ENCODE measurements at regions not wholly inside any gene's neighbourhood (a gene's known extent, or its start where the extent isn't known, plus 50 kb on each side); places are given as distances from the start of the nearest gene placed in this dataset.

DNA sequence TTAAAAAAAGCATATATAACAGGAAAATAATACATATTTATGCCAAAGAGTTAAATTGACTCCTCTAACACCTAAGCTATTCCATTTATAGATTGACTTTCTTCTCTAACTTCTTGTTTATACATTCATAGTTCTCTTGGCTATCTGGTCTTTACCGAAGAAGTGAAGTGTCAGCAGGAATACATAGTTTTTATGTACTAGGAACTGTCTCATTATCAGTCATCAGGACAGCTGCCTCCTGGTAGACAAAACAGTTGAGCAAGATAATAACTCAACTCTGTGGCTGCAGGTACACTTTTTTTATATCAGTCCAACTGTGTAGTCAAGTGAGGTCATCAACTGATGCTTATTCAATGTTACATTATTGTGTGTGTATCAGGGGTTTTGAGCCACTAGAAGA, 1436.0 kb upstream of the NUDT12 start:
- no peak for DNase-seq (ENCODE audit: low spot score)

GRCh38 chr5:104998169-104998568, 1435.6 kb upstream of the NUDT12 start:
- DNase-seq (ENCODE audit: low spot score), result no peak

DNA sequence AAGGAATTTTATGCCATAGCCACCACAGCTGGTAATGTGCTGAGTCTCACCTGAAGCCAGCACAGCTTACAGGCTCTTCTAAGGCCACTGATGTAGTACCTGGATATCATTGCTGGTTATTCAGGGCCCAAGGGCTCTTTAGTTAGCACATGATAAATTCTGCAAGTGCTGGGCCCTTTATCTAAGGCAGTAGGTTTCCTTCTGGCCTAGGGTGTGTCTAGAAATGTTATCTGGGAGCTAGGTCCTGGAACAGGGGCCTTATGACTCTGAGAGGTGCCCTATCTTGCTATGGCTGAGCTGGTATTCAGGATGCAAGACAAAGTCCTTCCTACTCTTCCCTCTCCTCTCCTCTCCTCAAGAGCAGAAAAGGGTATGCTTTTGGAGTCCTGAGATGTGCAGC, 1424.5 kb upstream of the NUDT12 start:
- no peak for DNase-seq (ENCODE audit: low spot score)

DNA sequence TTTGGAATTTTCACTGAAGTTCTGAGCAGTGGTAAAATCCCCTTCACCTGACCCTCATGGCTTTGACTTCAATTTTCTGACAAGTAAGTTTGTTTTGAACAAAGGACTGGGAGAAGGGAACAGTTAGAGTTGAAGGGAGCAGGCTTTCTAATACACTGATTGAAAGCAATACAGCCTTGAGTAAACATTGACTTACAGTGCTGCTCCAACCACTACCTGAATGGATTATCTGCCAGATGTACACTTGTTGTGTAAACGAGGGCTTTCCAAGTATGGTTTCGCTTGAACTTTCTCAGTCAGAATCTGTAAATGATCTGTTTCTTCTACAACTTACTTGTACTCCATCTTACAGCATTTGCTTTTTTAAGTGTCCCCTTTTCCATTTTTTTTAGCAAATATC, 1414.9 kb upstream of the NUDT12 start:
- DNase-seq (ENCODE audit: low spot score), result no peak

GRCh38 chr5:104967806-104968410, 1405.3 kb upstream of the NUDT12 start:
- DNase-seq (ENCODE audit: low spot score), result no peak

GRCh38 chr5:104965006-104965405, 1402.4 kb upstream of the NUDT12 start:
- DNase-seq (ENCODE audit: low spot score), result no peak

DNA sequence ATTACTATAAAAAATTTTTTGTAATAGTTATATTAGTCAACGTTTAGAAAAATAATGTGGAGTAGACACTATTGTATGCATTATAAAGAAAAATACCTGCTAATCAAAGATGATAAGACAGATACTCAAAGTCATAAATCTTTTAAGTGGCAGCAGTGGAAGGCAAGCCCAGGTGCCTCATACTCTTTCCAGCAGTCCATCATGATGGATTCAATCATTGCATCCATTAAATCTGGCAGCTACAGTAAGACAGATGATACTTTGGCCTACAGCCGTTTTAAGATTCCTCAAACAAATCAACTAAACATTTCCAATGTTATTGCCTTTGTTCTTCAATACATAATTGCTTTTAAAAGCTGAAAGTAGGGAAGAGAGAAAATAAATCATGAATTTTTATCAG, 1392.9 kb upstream of the NUDT12 start:
- DNase-seq (ENCODE audit: low spot score), result no peak

- DNase-seq (ENCODE audit: low spot score), result no peak
Observed at GRCh38 chr5:104952876-104953275, 1390.3 kb upstream of the NUDT12 start.

GRCh38 chr5:104951829-104952228, 1389.2 kb upstream of the NUDT12 start:
- no peak for DNase-seq (ENCODE audit: low spot score)

DNA sequence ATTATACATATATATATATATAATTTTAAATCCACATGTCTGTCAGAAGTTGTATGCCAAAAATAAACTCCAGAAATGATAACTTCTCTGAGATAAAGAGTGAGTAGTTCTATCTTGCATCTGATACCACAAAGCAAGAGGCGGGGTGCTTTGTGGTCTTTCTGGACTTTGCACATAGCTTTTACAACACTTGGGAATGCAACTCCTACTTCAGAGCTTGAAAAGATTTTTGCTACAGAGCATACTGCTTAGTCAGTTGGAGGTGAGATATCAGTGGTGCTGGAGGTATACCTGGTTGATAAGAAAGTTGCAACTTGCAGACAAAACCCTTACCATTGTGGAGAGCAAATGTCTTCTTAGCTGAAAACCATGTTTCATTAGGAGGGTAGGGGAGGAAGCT, 1384.5 kb upstream of the NUDT12 start:
- DNase-seq (ENCODE audit: low spot score), result no peak

- DNase-seq (ENCODE audit: low spot score), result no peak
Observed at GRCh38 chr5:104942735-104943134, 1380.1 kb upstream of the NUDT12 start.

GRCh38 chr5:104941030-104941645, 1378.5 kb upstream of the NUDT12 start:
- no peak for DNase-seq (ENCODE audit: low spot score)

DNA sequence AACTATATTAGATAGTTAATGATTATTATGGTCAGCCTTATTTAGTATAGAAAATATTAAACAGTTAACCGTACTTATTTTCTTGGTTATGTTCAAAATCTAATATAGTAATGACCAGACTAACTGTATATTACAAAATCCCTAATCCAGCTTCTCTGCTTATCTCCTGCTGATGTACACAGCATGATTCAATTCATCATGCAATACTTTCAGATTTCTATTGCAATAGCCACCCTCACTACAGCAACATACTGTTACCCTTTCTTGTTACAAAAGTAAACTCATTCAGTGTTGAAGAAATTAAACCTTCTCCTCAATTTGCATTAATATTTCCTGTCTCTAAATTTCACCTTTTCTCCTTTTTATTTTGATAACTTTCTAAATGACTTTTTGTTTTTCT, 1375.0 kb upstream of the NUDT12 start:
- no peak for DNase-seq (ENCODE audit: low spot score)

GRCh38 chr5:104932431-104932830, 1369.8 kb upstream of the NUDT12 start:
- no peak for DNase-seq (ENCODE audit: low spot score)

GRCh38 chr5:104928906-104929520, 1366.4 kb upstream of the NUDT12 start:
- no peak for DNase-seq (ENCODE audit: low spot score)

DNA sequence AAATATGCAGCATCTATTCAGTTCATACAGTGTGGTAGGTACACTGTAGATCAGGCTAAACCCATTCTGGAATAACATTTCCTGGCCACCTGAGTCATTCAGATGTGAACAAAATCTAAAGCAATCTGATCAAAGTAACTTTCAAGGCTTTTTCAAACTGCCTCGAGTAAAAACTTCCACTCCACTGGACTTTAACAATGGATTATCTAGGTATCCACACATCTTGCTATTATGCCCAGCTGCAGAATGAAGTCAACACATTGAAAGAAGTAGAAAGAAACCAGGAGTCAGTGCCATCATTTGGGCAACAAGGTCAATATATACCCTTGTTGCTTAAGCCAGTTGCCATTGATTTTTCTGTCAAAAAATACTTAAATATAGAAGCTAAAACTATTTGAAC, 1352.6 kb upstream of the NUDT12 start:
- DNase-seq (ENCODE audit: low spot score), result no peak

GRCh38 chr5:104914536-104915070, 1352.0 kb upstream of the NUDT12 start:
- no peak for DNase-seq (ENCODE audit: low spot score)

GRCh38 chr5:104913841-104914281, 1351.3 kb upstream of the NUDT12 start:
- DNase-seq (ENCODE audit: low spot score), result no peak

DNA sequence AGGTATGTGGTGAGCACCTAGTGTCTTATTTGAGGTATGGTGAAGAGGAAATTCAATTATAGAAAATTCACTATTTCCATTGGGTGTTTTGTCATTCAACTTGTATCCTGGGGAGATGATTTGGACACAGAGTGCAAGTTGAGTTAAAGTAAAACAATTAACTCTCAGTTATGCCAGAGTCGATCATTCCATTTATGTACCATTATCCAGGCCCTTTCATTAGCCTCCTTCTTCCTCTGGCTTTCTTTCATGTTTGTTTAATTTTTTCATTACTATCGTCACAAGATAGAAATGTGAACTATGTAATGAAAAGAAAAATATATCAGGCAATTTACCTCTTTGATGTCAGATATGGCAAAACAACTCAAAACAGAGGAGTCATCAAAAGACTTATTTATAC, 1347.2 kb upstream of the NUDT12 start:
- no peak for DNase-seq (ENCODE audit: low spot score)

DNA sequence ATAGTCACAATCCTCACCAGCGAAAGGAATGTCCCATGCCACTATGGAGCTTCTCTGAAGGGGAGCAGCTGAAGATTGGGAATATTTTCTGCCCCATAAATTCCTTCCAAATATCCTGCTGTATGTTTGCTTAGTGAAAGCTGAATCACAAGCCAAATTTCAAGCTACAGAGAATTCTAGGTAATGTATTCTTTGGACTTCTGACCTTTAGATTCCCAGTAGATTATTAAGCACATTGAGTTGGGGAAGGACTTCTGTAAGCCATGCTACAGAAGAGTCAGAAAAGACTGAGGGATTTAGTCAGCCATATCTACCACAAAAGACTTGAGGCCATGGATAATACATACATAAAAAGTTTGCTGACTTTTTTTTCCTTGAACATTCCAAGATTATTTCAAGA, 1342.0 kb upstream of the NUDT12 start:
- no peak for DNase-seq (ENCODE audit: low spot score)

DNA sequence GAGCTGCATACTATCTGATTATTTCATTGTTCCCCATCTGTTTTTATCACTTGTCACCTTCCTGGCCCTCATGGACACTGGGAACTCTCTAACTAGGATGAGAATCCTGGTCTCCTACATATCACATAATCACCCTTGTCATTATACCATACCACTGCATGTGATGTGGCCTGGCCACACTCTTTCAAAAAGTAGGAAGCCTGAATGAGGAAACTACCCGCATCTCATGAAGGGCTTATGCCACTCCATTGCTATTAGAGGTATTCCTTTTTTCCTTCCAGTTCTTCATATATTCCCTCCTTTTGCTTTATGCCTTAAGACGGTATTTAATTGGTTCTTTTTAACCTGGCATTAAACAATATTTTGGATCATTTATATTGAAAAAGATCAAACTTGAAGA, 1341.4 kb upstream of the NUDT12 start:
- no peak for DNase-seq (ENCODE audit: low spot score)

GRCh38 chr5:104891596-104891995, 1329.0 kb upstream of the NUDT12 start:
- no peak for DNase-seq (ENCODE audit: low spot score)

GRCh38 chr5:104890767-104891166, 1328.2 kb upstream of the NUDT12 start:
- DNase-seq (ENCODE audit: low spot score), result no peak

GRCh38 chr5:104859437-104859836, 1296.8 kb upstream of the NUDT12 start:
- no peak for DNase-seq (ENCODE audit: low spot score)

Data from kidney capillary endothelial cell (primary cell).